DMS 273 treated with DMSO at 0.1 percent for 48 hours (cell line): ENCODE measurements at regions not wholly inside any gene's neighbourhood (a gene's known extent, or its start where the extent isn't known, plus 50 kb on each side); places are given as distances from the start of the nearest gene placed in this dataset.
A peak's percentile ranks its signal among the peaks of the same experiment; 100 is the strongest.

Experiments
- DNase-seq: peaks from one replicate; lab custom pipeline; 2025; lab: John Stamatoyannopoulos, UW

GRCh38 chr11:70627219-70627618 lies 228.9 kb downstream of the CTTN start:
- DNase-seq, result no peak

- DNase-seq, result no peak
Measured at GRCh38 chr11:70628176-70628854, 230.0 kb downstream of the CTTN start.

GRCh38 chr11:70628855-70629844 lies 230.8 kb downstream of the CTTN start:
- DNase-seq, result no peak

GRCh38 chr11:70630068-70630467 lies 231.7 kb downstream of the CTTN start:
- DNase-seq, result no peak

- DNase-seq, result no peak
Measured at GRCh38 chr11:70630816-70631623, 232.7 kb downstream of the CTTN start.

GRCh38 chr11:70631624-70632047 lies 233.3 kb downstream of the CTTN start:
- peak; percentile 39 for DNase-seq

- no peak for DNase-seq
Measured at GRCh38 chr11:70633610-70634009, 235.3 kb downstream of the CTTN start.

GRCh38 chr11:70636659-70637058 lies 238.3 kb downstream of the CTTN start:
- DNase-seq, result no peak

GRCh38 chr11:70637186-70637800 lies 239.0 kb downstream of the CTTN start:
- DNase-seq, result no peak

GRCh38 chr11:70637949-70638583 lies 239.7 kb downstream of the CTTN start:
- DNase-seq, result no peak

- DNase-seq, result no peak
Measured at GRCh38 chr11:70640408-70640807, 242.1 kb downstream of the CTTN start.

GRCh38 chr11:70641369-70641768 lies 243.0 kb downstream of the CTTN start:
- DNase-seq, result no peak

- DNase-seq, result no peak
Measured at GRCh38 chr11:70642266-70642665, 243.9 kb downstream of the CTTN start.

- no peak for DNase-seq
Measured at GRCh38 chr11:70643642-70644041, 245.3 kb downstream of the CTTN start.

GRCh38 chr11:70644343-70645060 lies 246.2 kb downstream of the CTTN start:
- DNase-seq, result no peak

GRCh38 chr11:70645537-70645936 lies 247.2 kb downstream of the CTTN start:
- no peak for DNase-seq

GRCh38 chr11:70646272-70647049 lies 248.1 kb downstream of the CTTN start:
- no peak for DNase-seq

GRCh38 chr11:70647188-70648166 lies 249.1 kb downstream of the CTTN start:
- DNase-seq, result no peak
